Lower lobe of right lung (tissue), 2 donors: ENCODE measurements at regions not wholly inside any gene's neighbourhood (a gene's known extent, or its start where the extent isn't known, plus 50 kb on each side); places are given as distances from the start of the nearest gene placed in this dataset.

Source experiments
- ATAC-seq, 2 donors: fragments of 200-7000 bp; cut with Tn5 transposase; one replicate each; pipeline ENCODE4 v1.9.1; 2020 to 2022; ENCODE audit warnings: mild to moderate bottlenecking in 2 of 2, moderate library complexity in 2 of 2
- DNase-seq: peaks from one replicate; pipeline ENCODE4 v3.0.0-alpha.2; 2020
- H3K27ac ChIP-seq: fragments of 200-600 bp; one replicate; pipeline ENCODE4 v1.8.0; 2022
- H3K27me3 ChIP-seq: fragments of 200-600 bp; one replicate; pipeline ENCODE4 v1.8.0; 2022; ENCODE audit warnings: low read depth
- H3K36me3 ChIP-seq: fragments of 200-600 bp; one replicate; pipeline ENCODE4 v1.8.0; 2022; ENCODE audit warnings: mild to moderate bottlenecking
- H3K4me1 ChIP-seq: fragments of 200-600 bp; one replicate; pipeline ENCODE4 v1.8.0; 2022
- H3K4me3 ChIP-seq: fragments of 200-600 bp; one replicate; pipeline ENCODE4 v1.8.0; 2022; ENCODE audit warnings: mild to moderate bottlenecking
- H3K9me3 ChIP-seq: fragments of 200-600 bp; one replicate; pipeline ENCODE4 v1.8.0; 2022
- intact Hi-C: fragments of 100-400 bp; cut with DNase I; formaldehyde crosslinking; loops from one replicate; pipeline ENCODE4 v1.11.0; 2022
- TF ChIP-seq, protein P1 (sequence below): fragments of 200-600 bp; IDR thresholded peaks from one replicate; pipeline ENCODE4 v1.8.0; 2022; ENCODE audit warnings: antibody characterized with exemption, mild to moderate bottlenecking
- donor health status: DM: no; HTN: yes; CAD: no; lungs with severe emphysema.

DNA sequence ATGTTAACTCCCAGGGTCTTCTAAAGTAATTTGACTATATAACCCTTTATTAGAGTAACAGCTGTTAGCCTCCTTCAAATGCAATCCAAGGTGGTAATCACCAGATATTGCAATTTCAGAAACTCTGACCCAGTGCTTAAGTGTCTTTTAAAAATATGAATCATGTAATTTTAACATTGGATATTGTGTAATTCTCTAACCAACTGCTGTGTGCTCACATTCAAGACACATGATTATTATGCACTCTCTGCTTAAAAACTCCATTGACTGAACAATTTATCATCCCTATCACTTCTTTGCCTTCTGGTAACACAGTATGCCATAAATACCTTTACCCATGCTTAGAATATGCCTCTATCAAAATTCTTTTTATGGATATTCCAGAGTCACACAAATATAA, 537.4 kb upstream of the RGS18 start:
- H3K27ac ChIP-seq: no peak overlapping the region
- intact Hi-C loops: no loop called here
- DNase-seq: no peak
- H3K9me3 ChIP-seq: no peaks in the 10 kb centered on the region
- H3K4me1 ChIP-seq: no peaks in the 10 kb centered on the region
- no peaks in the 10 kb centered on the region for H3K27me3 ChIP-seq
- no peak overlapping the region for H3K4me3 ChIP-seq
- no peak for ATAC-seq
- H3K36me3 ChIP-seq: no peaks in the 10 kb centered on the region
- TF ChIP-seq, protein P1, sequence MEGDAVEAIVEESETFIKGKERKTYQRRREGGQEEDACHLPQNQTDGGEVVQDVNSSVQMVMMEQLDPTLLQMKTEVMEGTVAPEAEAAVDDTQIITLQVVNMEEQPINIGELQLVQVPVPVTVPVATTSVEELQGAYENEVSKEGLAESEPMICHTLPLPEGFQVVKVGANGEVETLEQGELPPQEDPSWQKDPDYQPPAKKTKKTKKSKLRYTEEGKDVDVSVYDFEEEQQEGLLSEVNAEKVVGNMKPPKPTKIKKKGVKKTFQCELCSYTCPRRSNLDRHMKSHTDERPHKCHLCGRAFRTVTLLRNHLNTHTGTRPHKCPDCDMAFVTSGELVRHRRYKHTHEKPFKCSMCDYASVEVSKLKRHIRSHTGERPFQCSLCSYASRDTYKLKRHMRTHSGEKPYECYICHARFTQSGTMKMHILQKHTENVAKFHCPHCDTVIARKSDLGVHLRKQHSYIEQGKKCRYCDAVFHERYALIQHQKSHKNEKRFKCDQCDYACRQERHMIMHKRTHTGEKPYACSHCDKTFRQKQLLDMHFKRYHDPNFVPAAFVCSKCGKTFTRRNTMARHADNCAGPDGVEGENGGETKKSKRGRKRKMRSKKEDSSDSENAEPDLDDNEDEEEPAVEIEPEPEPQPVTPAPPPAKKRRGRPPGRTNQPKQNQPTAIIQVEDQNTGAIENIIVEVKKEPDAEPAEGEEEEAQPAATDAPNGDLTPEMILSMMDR: no peak

DNA sequence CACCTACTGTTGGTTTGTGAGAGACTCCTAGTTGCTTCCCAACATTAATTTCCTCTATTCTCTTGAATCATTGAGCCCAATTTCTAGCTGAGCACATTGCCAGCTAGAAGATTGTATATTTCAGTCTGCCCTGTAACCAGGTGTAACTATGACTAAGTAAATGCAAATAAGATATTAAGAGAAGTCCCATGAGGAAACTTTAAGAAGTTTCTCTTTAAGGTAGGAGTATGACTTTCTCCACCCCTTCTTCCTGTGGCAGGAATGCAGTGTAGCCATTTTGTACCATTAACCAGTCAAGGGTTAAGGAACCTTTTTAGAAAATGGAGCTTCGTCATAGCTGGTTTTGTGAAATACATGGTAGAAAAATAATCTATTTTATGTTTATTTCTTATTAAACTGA, 534.2 kb upstream of the RGS18 start:
- Histone ChIP-seq H3K36me3 (no peaks in the 10 kb centered on the region), H3K4me1 (no peaks in the 10 kb centered on the region), H3K9me3 (no peaks in the 10 kb centered on the region), H3K27ac (no peak overlapping the region), H3K27me3 (no peaks in the 10 kb centered on the region), H3K4me3 (no peak overlapping the region)
- intact Hi-C loops: no loop called here
- TF ChIP-seq, protein P1: no peak
- no peak for ATAC-seq
- no peak for DNase-seq

DNA sequence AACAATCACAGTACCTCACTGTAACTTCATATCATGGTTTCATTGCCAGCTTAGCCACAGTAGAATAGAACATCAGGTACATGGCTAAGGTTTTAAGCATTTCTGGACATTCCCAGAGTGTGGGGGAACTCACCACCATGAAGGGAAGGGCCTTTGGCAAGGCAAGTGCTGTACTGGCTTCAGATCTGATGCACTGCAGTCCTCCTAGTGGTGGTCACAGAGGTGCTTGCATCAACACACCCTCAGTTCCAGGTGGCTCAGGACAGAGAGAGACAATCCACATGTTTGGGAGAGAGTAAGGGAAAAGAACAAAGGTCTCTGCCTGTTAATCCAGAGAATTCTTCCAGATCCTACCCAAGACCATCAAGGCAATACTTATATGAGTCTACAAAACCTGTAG, 528.4 kb upstream of the RGS18 start:
- no peak overlapping the region for H3K4me3 ChIP-seq
- ATAC-seq (no peak), DNase-seq (no peak)
- H3K27ac ChIP-seq: no peak overlapping the region
- H3K36me3 ChIP-seq: no peaks in the 10 kb centered on the region
- no peaks in the 10 kb centered on the region for H3K9me3 ChIP-seq
- H3K27me3 ChIP-seq: no peaks in the 10 kb centered on the region
- no peaks in the 10 kb centered on the region for H3K4me1 ChIP-seq
- TF ChIP-seq, protein P1: no peak
- intact Hi-C loops: no loop called here

DNA sequence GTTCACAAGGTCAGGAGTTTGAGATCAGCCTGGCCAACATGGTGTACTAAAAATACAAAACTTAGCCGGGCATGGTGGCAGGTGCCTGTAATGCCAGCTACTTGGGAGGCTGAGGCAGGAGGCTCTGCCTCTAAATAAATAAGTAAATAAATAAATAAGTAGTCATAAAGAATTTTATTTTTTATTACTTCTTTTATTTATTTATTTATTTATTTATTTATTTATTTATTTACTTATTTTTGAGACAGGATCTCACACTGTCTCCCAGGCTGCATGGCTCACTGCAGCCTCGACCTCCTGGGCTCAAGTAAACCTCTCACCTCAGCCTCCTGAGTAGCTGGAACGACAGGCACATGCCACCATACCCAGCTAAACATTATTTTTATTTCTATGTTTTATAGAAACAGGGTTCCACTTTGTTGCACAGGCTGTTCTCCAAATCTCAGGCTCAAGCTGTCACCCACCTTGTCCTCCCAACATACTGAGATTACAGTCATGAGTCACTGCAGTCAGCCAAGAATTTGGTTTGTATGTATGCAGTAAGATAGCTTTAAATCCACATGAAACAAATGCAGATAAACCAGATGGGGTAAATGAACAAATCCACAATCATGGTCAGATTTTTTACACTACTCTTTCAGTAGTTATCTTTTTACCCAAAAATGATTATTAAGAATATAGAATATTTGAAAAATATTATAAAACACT, 523.3 kb upstream of the RGS18 start:
- Histone ChIP-seq H3K27me3 (no peaks in the 10 kb centered on the region), H3K4me3 (no peak overlapping the region), H3K4me1 (no peaks in the 10 kb centered on the region), H3K27ac (no peak overlapping the region), H3K36me3 (no peaks in the 10 kb centered on the region), H3K9me3 (no peaks in the 10 kb centered on the region)
- intact Hi-C loops: no loop called here
- no peak for ATAC-seq
- TF ChIP-seq, protein P1: no peak
- DNase-seq: no peak

DNA sequence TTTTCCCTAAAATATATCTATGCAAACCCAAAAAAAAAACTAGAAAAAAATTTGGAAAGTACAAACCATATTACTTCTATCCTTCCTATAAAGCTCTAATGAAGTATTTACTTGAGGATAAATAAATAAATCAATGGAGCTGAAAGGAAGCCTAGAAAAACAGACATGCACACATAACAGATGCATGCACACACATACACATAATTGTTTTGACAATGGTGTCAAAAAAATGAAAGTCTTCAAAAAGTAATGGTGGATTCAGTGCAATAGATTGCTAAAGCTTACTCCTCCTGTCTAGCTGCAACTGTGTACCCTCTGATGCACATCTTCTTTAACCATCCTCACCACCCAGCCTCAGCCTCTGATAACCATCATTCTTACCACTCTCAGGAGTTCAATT, 521.9 kb upstream of the RGS18 start:
- intact Hi-C loops: no loop called here
- H3K4me1 ChIP-seq: no peaks in the 10 kb centered on the region
- H3K9me3 ChIP-seq: no peaks in the 10 kb centered on the region
- ATAC-seq: no peak
- TF ChIP-seq, protein P1: no peak
- no peak overlapping the region for H3K27ac ChIP-seq
- no peak for DNase-seq
- H3K36me3 ChIP-seq: no peaks in the 10 kb centered on the region
- H3K27me3 ChIP-seq: no peaks in the 10 kb centered on the region
- no peak overlapping the region for H3K4me3 ChIP-seq
